GM12878 (cell line): ENCODE measurements at regions not wholly inside any gene's neighbourhood (a gene's known extent, or its start where the extent isn't known, plus 50 kb on each side); places are given as distances from the start of the nearest gene placed in this dataset.

Experiments used
- ATAC-seq: fragments of 200-7000 bp; cut with Tn5 transposase; 3 replicates; pipeline ENCODE4 v1.9.1; 2020; ENCODE audit warnings: mild to moderate bottlenecking, moderate library complexity
- BruUV-seq: library from RNA; stranded (reverse); fragments of 400-500 nt; replicated peaks from 2 replicates; lab custom pipeline; 2021; lab: Mats Ljungman, UMichigan
- CTCF ChIA-PET: fragments of 300-600 bp; sonication (Branson Sonifier 250); formaldehyde crosslinking; extraction: SDS; loops from one replicate; lab custom pipeline; 2021; ENCODE audit warnings: inconsistent platforms; lab: Yijun Ruan, JAX
- POLR2A ChIA-PET: fragments of 350-600 bp; formaldehyde crosslinking; extraction: SDS; loops from one replicate; lab custom pipeline; 2021; ENCODE audit warnings: inconsistent platforms; lab: Charles Lee
- RAD21 ChIA-PET: fragments of 300-600 bp; sonication (Branson Sonifier 250); formaldehyde crosslinking; loops from one replicate; lab custom pipeline; 2023; ENCODE audit warnings: antibody characterized with exemption; ENCODE audit not compliant: unreplicated experiment; lab: Charles Lee
- SMC1A ChIA-PET: fragments of 300-600 bp; sonication (Branson Sonifier 250); formaldehyde crosslinking; loops from one replicate; lab custom pipeline; 2023; ENCODE audit not compliant: unreplicated experiment, uncharacterized antibody; lab: Charles Lee
- DNase-seq: peaks from one replicate; pipeline ENCODE4 v3.0.0-alpha.2; 2011; ENCODE audit warnings: low read depth, low spot score
- FAIRE-seq: peaks from 3 replicates; lab custom pipeline; 2011; peaks lifted over from hg19 to GRCh38; lab: Jason Lieb, UNC
- H2AFZ ChIP-seq: 2 replicates; pipeline ENCODE4 v1.6.0; 2011; ENCODE audit warnings: low read depth, low read length, control low read depth; ENCODE audit not compliant: control insufficient read depth
- H3K27ac ChIP-seq: 2 replicates; pipeline ENCODE4 v1.5.1; 2011; ENCODE audit warnings: control low read depth; ENCODE audit not compliant: control insufficient read depth, insufficient read depth
- H3K27me3 ChIP-seq, 2 experiments: replicated peaks in 1 of 2; 2 replicates each; pipeline versions ENCODE4 v1.6.0 to v1.6.1; 2011; ENCODE audit warnings: low read length in 1 of 2; ENCODE audit not compliant: control insufficient read depth in 2 of 2, insufficient read depth in 2 of 2
- H3K36me3 ChIP-seq, 2 experiments: 2 replicates each; pipeline ENCODE4 v1.5.1; 2011; ENCODE audit warnings: low read length in 1 of 2; ENCODE audit not compliant: control insufficient read depth in 2 of 2, insufficient read depth in 2 of 2
- H3K4me1 ChIP-seq: 2 replicates; pipeline ENCODE4 v1.6.1; 2011; ENCODE audit warnings: mild to moderate bottlenecking, low read length, moderate library complexity, mixed read lengths; ENCODE audit not compliant: control insufficient read depth, insufficient read depth
- H3K4me2 ChIP-seq: 2 replicates; pipeline ENCODE4 v1.6.0; 2011; ENCODE audit warnings: control low read depth; ENCODE audit not compliant: control insufficient read depth, insufficient read depth
- H3K4me3 ChIP-seq: fragments of 200-600 bp; sonication (generic); 2 replicates; pipeline ENCODE4 v1.5.1; 2016
- H3K79me2 ChIP-seq: 2 replicates; pipeline ENCODE4 v1.6.0; 2011; ENCODE audit warnings: low read length; ENCODE audit not compliant: control insufficient read depth, insufficient read depth
- H3K9ac ChIP-seq: 2 replicates; pipeline ENCODE4 v1.8.0; 2011; ENCODE audit warnings: low read length, control low read depth, mixed read lengths; ENCODE audit not compliant: control insufficient read depth, insufficient read depth
- H3K9me3 ChIP-seq: replicated peaks from 3 replicates; pipeline ENCODE4 v1.5.1; 2011; ENCODE audit warnings: mild to moderate bottlenecking, low read length; ENCODE audit not compliant: control insufficient read depth, insufficient read depth
- H4K20me1 ChIP-seq: 2 replicates; pipeline ENCODE4 v1.6.0; 2011; ENCODE audit not compliant: control insufficient read depth, insufficient read depth
- ATF7 ChIP-seq: fragments of 450-650 bp; IDR thresholded peaks from 2 replicates; pipeline ENCODE4 v1.6.1; 2016; ENCODE audit warnings: low read depth, mild to moderate bottlenecking
- SIN3A ChIP-seq: IDR thresholded peaks from 2 replicates; pipeline ENCODE4 v1.6.1; 2012; ENCODE audit warnings: low read depth, low read length, improper control_type of control experiment
- SPI1 ChIP-seq: IDR thresholded peaks from 2 replicates; pipeline ENCODE4 v1.6.1; 2011; ENCODE audit warnings: low read depth, mild to moderate bottlenecking, low read length, moderate library complexity, borderline replicate concordance; ENCODE audit not compliant: insufficient read depth
- WRNIP1 ChIP-seq: IDR thresholded peaks from 2 replicates; pipeline ENCODE4 v1.6.1; 2011; ENCODE audit warnings: low read depth, low read length, improper control_type of control experiment, borderline replicate concordance
- in situ Hi-C: fragments of 300-500 bp; cut with MboI; formaldehyde crosslinking; loops from 9 replicates; pipeline ENCODE4 v1.14.3; 2018; ENCODE audit warnings: mixed read lengths
- intact Hi-C: fragments of 100-400 bp; cut with micrococcal nuclease; formaldehyde crosslinking; loops from one replicate; pipeline ENCODE4 v1.14.2; 2022; ENCODE audit not compliant: unreplicated experiment
- TF ChIP-seq, protein P1 (sequence below): IDR thresholded peaks from 2 replicates; pipeline ENCODE4 v1.6.1; 2012; ENCODE audit warnings: mild to moderate bottlenecking, low read depth, low read length
- TF ChIP-seq, protein P2 (sequence below): fragments of 150-350 bp; IDR thresholded peaks from 2 replicates; pipeline ENCODE4 v1.6.1; 2014; ENCODE audit warnings: mild to moderate bottlenecking, low read depth, low read length
- TF ChIP-seq, protein P3 (sequence below): fragments of 150-350 bp; IDR thresholded peaks from 2 replicates; pipeline ENCODE4 v1.6.1; 2016; ENCODE audit warnings: low read depth, low read length

DNA sequence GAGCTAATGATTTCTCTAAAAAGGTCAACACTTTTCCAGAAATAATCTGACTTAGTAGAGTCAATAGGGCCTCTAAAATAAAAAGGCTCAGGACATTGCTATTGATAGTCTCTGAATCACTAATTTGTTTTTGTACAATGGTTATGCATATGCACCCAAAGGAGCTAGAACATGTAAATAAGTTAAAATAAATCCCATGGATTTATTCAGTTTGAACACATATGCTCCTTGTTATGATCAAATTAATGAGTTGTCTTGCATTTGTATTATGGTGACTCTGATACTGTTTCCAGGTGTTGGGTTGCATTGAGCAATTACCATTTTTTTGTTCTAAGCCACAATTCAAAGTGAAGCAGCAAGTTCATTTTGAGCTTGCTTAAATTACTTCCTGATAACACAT is 276.0 kb upstream of the TUSC1 start:
- ChIA-PET CTCF (interaction anchor here (0.7 kb wide), 1 partner anchor 419 kb away, joined by 3 read pairs; no protein-coding TSS in a partner anchor), RAD21 (no interaction called here), POLR2A (no interaction called here), SMC1A (no interaction called here)
- H3K4me2 ChIP-seq = no peak overlapping the region
- DNase-seq = no peak
- FAIRE-seq = no peak
- H3K27me3 ChIP-seq = no peaks in the 10 kb centered on the region
- H3K9ac ChIP-seq = no peak overlapping the region
- H2AFZ ChIP-seq = no peak overlapping the region
- no peak overlapping the region for H3K4me3 ChIP-seq
- no peaks in the 10 kb centered on the region for H4K20me1 ChIP-seq
- no peaks in the 10 kb centered on the region for H3K79me2 ChIP-seq
- no peak for ATAC-seq
- in situ Hi-C loops = no loop called here
- H3K9me3 ChIP-seq = no peaks in the 10 kb centered on the region
- no peak for TF ChIP-seq SPI1
- TF ChIP-seq WRNIP1 = no peak
- no TSS peak for BruUV-seq
- no peak overlapping the region for H3K27ac ChIP-seq
- no peaks in the 10 kb centered on the region for H3K36me3 ChIP-seq
- intact Hi-C loops = no loop called here
- H3K4me1 ChIP-seq = no peaks in the 10 kb centered on the region

DNA sequence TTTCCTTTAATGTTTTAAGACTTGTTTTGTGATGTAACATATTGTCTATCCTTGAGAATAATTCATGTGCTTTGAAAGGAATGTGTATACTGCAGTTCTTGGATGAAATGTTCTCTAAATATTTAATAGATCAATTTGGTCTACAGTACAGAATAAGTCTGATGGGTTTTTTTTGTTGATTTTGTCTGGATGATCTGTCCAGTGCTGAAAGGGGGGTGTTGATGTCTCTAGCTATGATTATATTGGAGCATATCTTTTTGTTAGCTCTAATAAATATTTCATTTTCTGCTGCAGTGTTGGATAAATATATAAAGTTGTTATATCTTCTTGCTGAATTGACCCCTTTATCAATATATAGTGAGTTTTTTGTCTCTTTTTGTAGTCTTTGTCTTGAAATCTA is 269.9 kb upstream of the TUSC1 start:
- no peak overlapping the region for H2AFZ ChIP-seq
- no peak overlapping the region for H3K4me2 ChIP-seq
- no peaks in the 10 kb centered on the region for H3K9me3 ChIP-seq
- no peak overlapping the region for H3K4me3 ChIP-seq
- H4K20me1 ChIP-seq = no peaks in the 10 kb centered on the region
- H3K27me3 ChIP-seq = no peaks in the 10 kb centered on the region
- ATAC-seq (no peak), FAIRE-seq (no peak), DNase-seq (no peak)
- intact Hi-C loops (no loop called here), in situ Hi-C loops (no loop called here)
- H3K79me2 ChIP-seq = no peaks in the 10 kb centered on the region
- no peaks in the 10 kb centered on the region for H3K4me1 ChIP-seq
- ChIA-PET RAD21 (no interaction called here), POLR2A (no interaction called here), SMC1A (no interaction called here), CTCF (no interaction called here)
- no peak overlapping the region for H3K9ac ChIP-seq
- H3K27ac ChIP-seq = no peak overlapping the region
- BruUV-seq = no TSS peak
- no peaks in the 10 kb centered on the region for H3K36me3 ChIP-seq
- TF ChIP-seq, protein P1, sequence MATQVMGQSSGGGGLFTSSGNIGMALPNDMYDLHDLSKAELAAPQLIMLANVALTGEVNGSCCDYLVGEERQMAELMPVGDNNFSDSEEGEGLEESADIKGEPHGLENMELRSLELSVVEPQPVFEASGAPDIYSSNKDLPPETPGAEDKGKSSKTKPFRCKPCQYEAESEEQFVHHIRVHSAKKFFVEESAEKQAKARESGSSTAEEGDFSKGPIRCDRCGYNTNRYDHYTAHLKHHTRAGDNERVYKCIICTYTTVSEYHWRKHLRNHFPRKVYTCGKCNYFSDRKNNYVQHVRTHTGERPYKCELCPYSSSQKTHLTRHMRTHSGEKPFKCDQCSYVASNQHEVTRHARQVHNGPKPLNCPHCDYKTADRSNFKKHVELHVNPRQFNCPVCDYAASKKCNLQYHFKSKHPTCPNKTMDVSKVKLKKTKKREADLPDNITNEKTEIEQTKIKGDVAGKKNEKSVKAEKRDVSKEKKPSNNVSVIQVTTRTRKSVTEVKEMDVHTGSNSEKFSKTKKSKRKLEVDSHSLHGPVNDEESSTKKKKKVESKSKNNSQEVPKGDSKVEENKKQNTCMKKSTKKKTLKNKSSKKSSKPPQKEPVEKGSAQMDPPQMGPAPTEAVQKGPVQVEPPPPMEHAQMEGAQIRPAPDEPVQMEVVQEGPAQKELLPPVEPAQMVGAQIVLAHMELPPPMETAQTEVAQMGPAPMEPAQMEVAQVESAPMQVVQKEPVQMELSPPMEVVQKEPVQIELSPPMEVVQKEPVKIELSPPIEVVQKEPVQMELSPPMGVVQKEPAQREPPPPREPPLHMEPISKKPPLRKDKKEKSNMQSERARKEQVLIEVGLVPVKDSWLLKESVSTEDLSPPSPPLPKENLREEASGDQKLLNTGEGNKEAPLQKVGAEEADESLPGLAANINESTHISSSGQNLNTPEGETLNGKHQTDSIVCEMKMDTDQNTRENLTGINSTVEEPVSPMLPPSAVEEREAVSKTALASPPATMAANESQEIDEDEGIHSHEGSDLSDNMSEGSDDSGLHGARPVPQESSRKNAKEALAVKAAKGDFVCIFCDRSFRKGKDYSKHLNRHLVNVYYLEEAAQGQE = no peak
- TF ChIP-seq, protein P2, sequence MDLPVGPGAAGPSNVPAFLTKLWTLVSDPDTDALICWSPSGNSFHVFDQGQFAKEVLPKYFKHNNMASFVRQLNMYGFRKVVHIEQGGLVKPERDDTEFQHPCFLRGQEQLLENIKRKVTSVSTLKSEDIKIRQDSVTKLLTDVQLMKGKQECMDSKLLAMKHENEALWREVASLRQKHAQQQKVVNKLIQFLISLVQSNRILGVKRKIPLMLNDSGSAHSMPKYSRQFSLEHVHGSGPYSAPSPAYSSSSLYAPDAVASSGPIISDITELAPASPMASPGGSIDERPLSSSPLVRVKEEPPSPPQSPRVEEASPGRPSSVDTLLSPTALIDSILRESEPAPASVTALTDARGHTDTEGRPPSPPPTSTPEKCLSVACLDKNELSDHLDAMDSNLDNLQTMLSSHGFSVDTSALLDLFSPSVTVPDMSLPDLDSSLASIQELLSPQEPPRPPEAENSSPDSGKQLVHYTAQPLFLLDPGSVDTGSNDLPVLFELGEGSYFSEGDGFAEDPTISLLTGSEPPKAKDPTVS = no peak
- TF ChIP-seq ATF7 (no peak), SIN3A (no peak)
- TF ChIP-seq, protein P3, sequence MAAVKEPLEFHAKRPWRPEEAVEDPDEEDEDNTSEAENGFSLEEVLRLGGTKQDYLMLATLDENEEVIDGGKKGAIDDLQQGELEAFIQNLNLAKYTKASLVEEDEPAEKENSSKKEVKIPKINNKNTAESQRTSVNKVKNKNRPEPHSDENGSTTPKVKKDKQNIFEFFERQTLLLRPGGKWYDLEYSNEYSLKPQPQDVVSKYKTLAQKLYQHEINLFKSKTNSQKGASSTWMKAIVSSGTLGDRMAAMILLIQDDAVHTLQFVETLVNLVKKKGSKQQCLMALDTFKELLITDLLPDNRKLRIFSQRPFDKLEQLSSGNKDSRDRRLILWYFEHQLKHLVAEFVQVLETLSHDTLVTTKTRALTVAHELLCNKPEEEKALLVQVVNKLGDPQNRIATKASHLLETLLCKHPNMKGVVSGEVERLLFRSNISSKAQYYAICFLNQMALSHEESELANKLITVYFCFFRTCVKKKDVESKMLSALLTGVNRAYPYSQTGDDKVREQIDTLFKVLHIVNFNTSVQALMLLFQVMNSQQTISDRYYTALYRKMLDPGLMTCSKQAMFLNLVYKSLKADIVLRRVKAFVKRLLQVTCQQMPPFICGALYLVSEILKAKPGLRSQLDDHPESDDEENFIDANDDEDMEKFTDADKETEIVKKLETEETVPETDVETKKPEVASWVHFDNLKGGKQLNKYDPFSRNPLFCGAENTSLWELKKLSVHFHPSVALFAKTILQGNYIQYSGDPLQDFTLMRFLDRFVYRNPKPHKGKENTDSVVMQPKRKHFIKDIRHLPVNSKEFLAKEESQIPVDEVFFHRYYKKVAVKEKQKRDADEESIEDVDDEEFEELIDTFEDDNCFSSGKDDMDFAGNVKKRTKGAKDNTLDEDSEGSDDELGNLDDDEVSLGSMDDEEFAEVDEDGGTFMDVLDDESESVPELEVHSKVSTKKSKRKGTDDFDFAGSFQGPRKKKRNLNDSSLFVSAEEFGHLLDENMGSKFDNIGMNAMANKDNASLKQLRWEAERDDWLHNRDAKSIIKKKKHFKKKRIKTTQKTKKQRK = no peak
